Mammary epithelial cell (primary cell): ENCODE measurements at regions not wholly inside any gene's neighbourhood (a gene's known extent, or its start where the extent isn't known, plus 50 kb on each side); places are given as distances from the start of the nearest gene placed in this dataset.

Experiments used
- CTCF ChIP-seq, 2 donors: IDR thresholded peaks in 1 of 2; conservative IDR thresholded peaks in 1 of 2; 2 replicates each; pipeline ENCODE4 v1.5.1; 2011 to 2012; ENCODE audit warnings: inconsistent platforms in 2 of 2, low read length in 2 of 2, mild to moderate bottlenecking in 2 of 2, control low read depth in 1 of 2, low read depth in 1 of 2; ENCODE audit not compliant: insufficient read depth in 1 of 2; ENCODE audit errors: extremely low read depth in 1 of 2
- EZH2 ChIP-seq: IDR thresholded peaks from 2 replicates; pipeline ENCODE4 v1.6.1; 2012; ENCODE audit warnings: low read length, inconsistent platforms, borderline replicate concordance

GRCh38 chr5:152638996-152639552 lies 234.0 kb upstream of the NMUR2 start:
- no peak for TF ChIP-seq EZH2
- no peak for TF ChIP-seq CTCF (conservative IDR thresholded peaks at IDR 0.05 in 1 of 2, IDR thresholded peaks at IDR 0.05 in 1 of 2; ENCODE audit: extremely low read depth in 1 of 2, insufficient read depth in 1 of 2, low read depth in 1 of 2, low read length in 2 of 2)
